GM12872 (cell line): ENCODE measurements at regions not wholly inside any gene's neighbourhood (a gene's known extent, or its start where the extent isn't known, plus 50 kb on each side); places are given as distances from the start of the nearest gene placed in this dataset.

Experiments used
- CTCF ChIP-seq: IDR thresholded peaks from 3 replicates; pipeline ENCODE4 v1.5.1; 2011; ENCODE audit warnings: low read depth, mild to moderate bottlenecking, low read length, moderate library complexity; ENCODE audit not compliant: insufficient read depth

DNA sequence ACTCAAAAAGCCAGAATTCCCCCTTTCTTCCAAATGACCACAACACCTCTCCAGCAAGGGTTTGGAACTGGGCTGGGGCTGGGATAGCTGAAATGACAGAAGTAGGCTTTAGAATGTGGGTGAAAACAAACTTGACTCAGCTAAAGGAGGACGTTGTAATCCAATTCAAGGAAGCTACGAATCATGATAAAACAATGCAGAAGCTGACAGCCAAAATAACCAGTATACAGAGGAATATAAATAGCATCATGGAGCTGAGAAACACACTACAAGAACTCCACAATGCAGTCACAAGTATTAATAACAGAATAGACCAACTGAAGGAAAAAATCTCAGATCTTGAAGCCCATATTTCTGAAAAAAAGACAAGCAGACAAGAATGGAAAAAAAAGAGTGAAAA is 95.8 kb upstream of the TET2 start:
- no peak for TF ChIP-seq CTCF

DNA sequence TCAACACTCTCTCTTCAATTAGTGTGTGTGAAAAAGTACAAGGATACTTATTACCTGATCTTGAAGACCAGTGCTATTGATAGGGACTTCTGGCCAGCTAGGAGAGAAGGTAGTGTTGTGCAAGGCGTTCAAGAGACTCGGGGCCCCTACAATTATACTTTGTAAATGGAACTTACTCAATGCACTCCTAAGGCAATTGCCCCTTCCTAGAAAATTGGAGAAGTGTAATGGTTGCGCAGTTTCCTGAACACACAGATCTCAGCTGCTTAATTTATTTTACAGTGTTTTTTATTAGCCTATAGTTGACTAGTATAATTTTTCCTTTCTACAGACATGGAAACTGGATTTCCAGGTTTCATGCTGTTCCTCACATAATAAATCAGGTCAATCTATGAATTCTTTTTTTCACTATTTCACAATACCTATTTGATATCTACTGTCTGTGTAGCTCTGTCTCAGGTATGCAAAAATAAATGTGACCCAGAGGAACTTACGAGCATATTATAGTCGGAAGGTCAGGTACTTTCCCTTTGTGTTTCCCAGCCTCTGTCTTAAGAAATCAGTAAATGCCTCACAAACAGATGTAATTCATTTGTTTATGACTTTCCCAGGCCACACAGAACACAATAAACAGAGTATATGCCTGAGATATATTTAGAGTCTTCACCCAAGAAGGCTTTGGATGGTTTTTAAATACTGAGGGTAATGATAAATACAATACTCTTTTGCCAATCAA is 89.1 kb upstream of the TET2 start:
- TF ChIP-seq CTCF = no peak

DNA sequence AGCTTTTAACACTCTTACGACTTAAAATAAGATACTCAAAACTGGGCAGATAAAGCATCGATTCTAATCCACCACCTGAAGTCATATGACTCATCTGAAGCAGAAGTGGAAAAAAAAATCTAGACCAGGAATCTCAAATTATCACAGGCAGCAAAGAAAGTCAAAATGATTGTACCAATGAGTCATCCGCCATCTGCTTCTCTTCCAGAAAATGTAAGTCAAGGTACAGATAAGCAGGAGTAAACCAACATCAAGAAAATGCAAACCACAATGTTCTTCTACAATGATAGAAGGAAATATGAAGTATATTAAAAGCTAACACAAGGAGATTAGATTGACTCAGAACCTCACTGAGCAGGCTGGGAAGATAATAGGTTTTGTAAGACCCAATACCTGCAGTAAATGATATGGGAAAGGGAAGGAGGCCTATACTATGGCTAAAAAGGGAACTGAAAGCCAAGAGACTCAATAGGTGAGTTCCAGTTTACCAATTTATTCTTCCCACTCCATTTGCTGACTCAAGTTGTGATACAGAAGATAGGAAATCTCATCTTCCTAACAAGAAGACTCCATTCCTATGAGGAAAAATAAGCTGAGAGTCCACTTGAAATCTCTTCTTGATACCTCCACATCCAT is 88.4 kb upstream of the TET2 start:
- TF ChIP-seq CTCF = no peak

DNA sequence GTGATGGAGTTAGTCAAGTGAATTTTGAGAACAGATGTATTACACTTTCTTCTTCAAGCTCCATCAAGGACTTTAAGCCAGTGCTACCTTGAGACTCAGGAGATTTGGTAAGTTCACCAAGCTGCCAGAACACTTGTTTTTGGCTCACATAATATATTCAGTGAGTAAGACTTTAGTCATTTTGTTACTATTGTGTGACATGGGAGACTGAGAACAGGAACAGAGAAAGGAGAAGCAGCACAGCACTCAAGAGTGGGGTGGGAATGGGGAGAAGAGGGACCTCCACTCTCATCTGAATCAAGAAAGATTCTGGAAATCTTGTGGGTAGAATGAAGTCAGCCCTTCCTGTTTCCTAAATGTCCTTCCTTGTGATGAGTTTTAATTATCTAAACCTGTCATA is 87.3 kb upstream of the TET2 start:
- TF ChIP-seq CTCF = no peak

- TF ChIP-seq CTCF = no peak
Observed at GRCh38 chr4:105060628-105061027, 86.0 kb upstream of the TET2 start.

DNA sequence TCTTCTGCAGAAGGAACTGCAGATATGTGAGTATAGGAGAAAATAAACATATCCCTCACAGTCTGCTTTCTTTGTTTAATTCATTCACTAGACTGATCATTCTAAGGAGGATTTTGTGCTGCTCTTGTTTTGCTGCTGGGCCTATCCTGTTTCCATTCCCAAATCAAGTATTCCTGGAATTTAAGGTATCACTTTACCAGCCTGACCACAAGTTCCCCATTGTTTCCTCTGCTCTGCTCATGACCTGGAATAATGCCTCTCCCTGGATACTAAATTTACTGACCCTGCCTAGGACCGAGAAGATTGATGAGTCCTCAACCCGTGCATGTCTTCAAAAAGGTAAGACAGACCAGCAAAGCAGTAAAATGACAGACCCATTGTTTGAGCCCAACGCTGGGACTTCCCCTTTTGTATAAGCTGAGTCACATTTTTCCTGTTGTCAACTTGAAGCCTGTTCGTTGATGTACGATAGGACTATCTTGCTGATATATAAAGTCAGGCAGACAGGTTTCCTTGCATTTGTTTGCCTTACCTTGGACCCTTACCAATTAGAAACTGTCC is 85.5 kb upstream of the TET2 start:
- no peak for TF ChIP-seq CTCF

DNA sequence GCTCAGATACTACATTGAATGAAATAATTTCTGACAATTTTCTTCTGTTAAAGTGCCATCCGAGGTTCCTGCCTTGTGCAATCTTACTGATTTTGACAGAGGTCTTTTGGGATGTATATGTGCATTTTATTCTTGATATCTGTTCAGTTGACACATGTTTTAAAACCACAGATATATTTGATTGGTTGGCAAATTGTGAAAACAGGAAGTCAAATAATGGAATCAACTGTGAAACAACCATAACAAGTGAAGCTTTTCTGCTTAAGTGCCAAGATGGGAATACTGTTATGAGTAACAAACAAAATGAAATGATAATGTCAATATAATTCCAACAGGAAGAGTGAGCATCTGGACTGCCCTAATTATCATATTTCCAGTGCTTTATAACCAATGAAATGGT is 84.9 kb upstream of the TET2 start:
- no peak for TF ChIP-seq CTCF
